Upper lobe of left lung (tissue), 6 donors: ENCODE measurements at regions not wholly inside any gene's neighbourhood (a gene's known extent, or its start where the extent isn't known, plus 50 kb on each side); places are given as distances from the start of the nearest gene placed in this dataset.
A peak's percentile ranks its signal among the peaks of the same experiment; 100 is the strongest.

ENCODE experiments used
- ATAC-seq, 2 donors: fragments of 200-7000 bp; cut with Tn5 transposase; one replicate each; pipeline ENCODE4 v1.9.1; 2022; ENCODE audit warnings: mild to moderate bottlenecking in 2 of 2, moderate library complexity in 2 of 2; ENCODE audit not compliant: low FRiP score in 2 of 2
- DNase-seq, 2 donors: peaks; one replicate each; pipeline ENCODE4 v3.0.0-alpha.2; 2019 to 2020
- H3K27ac ChIP-seq, 4 donors: fragments of 200-600 bp; sonication (generic); one replicate each; pipeline ENCODE4 v1.5.1; 2016 to 2019
- H3K27me3 ChIP-seq, 4 donors: fragments of 200-600 bp; sonication (generic); one replicate each; pipeline ENCODE4 v1.5.1; 2017 to 2019
- H3K36me3 ChIP-seq, 4 donors: fragments of 200-600 bp; sonication (generic); one replicate each; pipeline ENCODE4 v1.5.1; 2016 to 2019
- H3K4me1 ChIP-seq, 4 donors: fragments of 200-600 bp; sonication (generic); one replicate each; pipeline ENCODE4 v1.5.1; 2018 to 2019
- H3K4me3 ChIP-seq, 4 donors: fragments of 200-600 bp; sonication (generic); one replicate each; pipeline ENCODE4 v1.5.1; 2017 to 2019; ENCODE audit warnings: mild to moderate bottlenecking in 2 of 4, moderate library complexity in 1 of 4
- H3K9me3 ChIP-seq, 4 donors: fragments of 200-600 bp; sonication (generic); one replicate each; pipeline ENCODE4 v1.5.1; 2018 to 2019
- EP300 ChIP-seq, 4 donors: sonication (generic); formaldehyde crosslinking; IDR thresholded peaks; one replicate each; pipeline ENCODE4 v1.5.1; 2017; ENCODE audit warnings: antibody characterized with exemption in 4 of 4, control low read depth in 2 of 4
- POLR2A ChIP-seq, 4 donors: fragments of 450-650 bp; IDR thresholded peaks; one replicate each; pipeline ENCODE4 v1.5.1; 2016 to 2017; ENCODE audit warnings: antibody characterized with exemption in 4 of 4, mild to moderate bottlenecking in 2 of 4
- POLR2AphosphoS5 ChIP-seq, 2 donors: sonication (generic); formaldehyde crosslinking; IDR thresholded peaks; one replicate each; pipeline ENCODE4 v1.5.1; 2017; ENCODE audit warnings: antibody characterized with exemption in 2 of 2
- WGBS, 2 donors: methylation state at CpG; one replicate each; pipeline ENCODE4 v1.1.5; 2017 to 2018; 5-methylcytosine and 5-hydroxymethylcytosine counted together
- TF ChIP-seq, protein P1 (sequence below), 6 experiments: fragments of 450-650 bp in 4 of 6; fragments of 200-600 bp in 2 of 6; sonication (generic) in 2 of 6; IDR thresholded peaks; one replicate each; pipeline ENCODE4 v1.5.1; 2016 to 2019; ENCODE audit warnings: antibody characterized with exemption in 6 of 6
- donor health status: DM: no; HTN: no; CAD: no; lungs with moderate emphysema.
- donor health status: DM: no; HTN: yes; CAD: no; lungs with severe emphysema.

DNA sequence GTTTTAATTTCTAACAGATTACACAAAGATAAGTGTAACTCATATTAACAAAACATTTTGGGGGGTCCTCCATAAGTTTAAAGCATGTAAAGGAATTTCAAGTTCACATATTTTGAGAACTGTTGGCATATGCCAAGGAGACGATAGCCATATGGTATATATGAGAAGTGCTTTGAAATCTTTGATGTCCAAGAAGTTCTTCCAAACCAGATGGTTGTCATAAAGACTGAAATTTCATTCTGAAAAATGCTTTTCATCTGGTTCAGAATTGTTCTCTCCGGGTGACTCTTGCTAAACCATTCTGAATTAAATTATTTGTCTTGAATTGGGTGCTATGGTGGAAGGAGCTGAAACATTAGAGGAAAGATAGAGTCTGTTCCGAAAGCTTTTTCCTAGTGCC is 513.0 kb upstream of the AKR1E2 start:
- no peaks in the 10 kb centered on the region for H3K4me1 ChIP-seq
- H3K27ac ChIP-seq: no peak overlapping the region
- WGBS, 2 donors: 75 to 87% methylated on average over 3 of the region's 3 CpGs
- no peaks in the 10 kb centered on the region for H3K9me3 ChIP-seq
- H3K4me3 ChIP-seq: no peak overlapping the region
- DNase-seq: no peak
- ATAC-seq: no peak
- no peaks in the 10 kb centered on the region for H3K27me3 ChIP-seq
- H3K36me3 ChIP-seq: no peaks in the 10 kb centered on the region
- no peak for TF ChIP-seq POLR2A (IDR thresholded peaks at IDR 0.05)
- no peak for TF ChIP-seq POLR2AphosphoS5 (IDR thresholded peaks at IDR 0.05)
- TF ChIP-seq, protein P1, sequence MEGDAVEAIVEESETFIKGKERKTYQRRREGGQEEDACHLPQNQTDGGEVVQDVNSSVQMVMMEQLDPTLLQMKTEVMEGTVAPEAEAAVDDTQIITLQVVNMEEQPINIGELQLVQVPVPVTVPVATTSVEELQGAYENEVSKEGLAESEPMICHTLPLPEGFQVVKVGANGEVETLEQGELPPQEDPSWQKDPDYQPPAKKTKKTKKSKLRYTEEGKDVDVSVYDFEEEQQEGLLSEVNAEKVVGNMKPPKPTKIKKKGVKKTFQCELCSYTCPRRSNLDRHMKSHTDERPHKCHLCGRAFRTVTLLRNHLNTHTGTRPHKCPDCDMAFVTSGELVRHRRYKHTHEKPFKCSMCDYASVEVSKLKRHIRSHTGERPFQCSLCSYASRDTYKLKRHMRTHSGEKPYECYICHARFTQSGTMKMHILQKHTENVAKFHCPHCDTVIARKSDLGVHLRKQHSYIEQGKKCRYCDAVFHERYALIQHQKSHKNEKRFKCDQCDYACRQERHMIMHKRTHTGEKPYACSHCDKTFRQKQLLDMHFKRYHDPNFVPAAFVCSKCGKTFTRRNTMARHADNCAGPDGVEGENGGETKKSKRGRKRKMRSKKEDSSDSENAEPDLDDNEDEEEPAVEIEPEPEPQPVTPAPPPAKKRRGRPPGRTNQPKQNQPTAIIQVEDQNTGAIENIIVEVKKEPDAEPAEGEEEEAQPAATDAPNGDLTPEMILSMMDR (IDR thresholded peaks at IDR 0.05): no peak
- no peak for TF ChIP-seq EP300 (IDR thresholded peaks at IDR 0.05)

DNA sequence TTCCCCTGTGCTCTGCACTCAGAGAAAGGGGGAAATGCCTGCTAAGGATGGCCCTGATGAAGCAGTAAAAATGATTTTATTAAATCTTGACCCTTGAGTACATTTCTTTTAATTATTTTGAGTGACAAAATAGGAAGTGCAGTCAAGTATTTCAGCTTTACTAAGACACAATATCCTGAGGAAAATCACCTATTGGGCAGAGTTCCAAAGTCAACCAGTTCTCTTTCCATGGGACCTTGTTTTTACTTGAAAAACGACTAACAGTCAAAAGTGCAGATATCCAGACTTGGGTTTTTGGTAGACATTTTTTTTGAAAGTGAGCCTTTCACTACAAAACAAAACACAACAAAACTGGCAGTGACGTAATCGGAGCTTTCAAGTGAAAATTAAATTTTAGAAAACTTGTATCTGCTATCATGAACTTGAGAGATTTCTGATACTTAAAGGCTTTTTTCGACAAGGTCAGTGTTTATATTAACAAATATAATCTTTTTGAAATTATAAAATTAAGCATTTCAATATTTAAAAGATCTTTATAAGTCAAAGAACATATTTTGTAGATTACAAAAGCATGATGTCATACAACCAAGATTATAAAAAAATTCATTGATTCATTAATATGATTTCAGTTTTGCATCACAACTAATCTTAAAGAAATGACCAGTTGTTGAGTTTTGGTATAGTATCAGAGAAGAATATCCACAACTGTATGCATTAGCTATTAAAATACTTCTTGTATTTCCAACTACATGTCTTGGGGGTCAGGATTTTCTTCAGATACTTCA is 513.8 kb upstream of the AKR1E2 start:
- Histone ChIP-seq H3K4me3 (no peak overlapping the region), H3K36me3 (no peaks in the 10 kb centered on the region), H3K27me3 (no peaks in the 10 kb centered on the region), H3K27ac (no peak overlapping the region), H3K9me3 (no peaks in the 10 kb centered on the region), H3K4me1 (no peaks in the 10 kb centered on the region)
- TF ChIP-seq POLR2AphosphoS5 (IDR thresholded peaks at IDR 0.05) (no peak), POLR2A (IDR thresholded peaks at IDR 0.05) (no peak), EP300 (IDR thresholded peaks at IDR 0.05) (no peak)
- TF ChIP-seq, protein P1 (IDR thresholded peaks at IDR 0.05): no peak
- WGBS, 2 donors: 76 to 78% methylated on average over 4 of the region's 4 CpGs
- DNase-seq: no peak
- ATAC-seq: no peak

DNA sequence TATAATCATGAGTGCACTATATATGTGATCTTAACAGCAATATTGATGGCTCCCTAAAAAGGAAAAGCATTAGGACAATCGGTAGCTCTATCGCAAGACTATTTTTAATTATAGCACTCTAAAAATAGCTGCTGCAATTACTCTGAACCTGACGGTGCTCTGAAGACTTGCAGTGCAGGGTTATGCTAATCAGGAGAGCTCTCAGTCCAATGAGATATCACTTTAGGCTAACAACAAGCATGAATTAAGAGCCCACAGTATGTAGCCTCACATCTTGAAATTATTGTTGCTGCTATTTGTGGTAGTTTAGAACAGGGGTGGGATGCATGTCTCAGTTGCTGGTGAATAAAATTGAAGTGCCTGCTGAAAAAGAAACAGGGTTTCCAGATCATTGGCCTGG is 515.8 kb upstream of the AKR1E2 start:
- Histone ChIP-seq H3K36me3 (no peaks in the 10 kb centered on the region), H3K27ac (no peak overlapping the region), H3K9me3 (no peaks in the 10 kb centered on the region), H3K4me1 (no peaks in the 10 kb centered on the region), H3K4me3 (no peak overlapping the region), H3K27me3 (no peaks in the 10 kb centered on the region)
- ATAC-seq: no peak
- DNase-seq: no peak
- WGBS, 2 donors: 67 to 79% methylated on average over 3 of the region's 3 CpGs
- no peak for TF ChIP-seq POLR2AphosphoS5 (IDR thresholded peaks at IDR 0.05)
- no peak for TF ChIP-seq POLR2A (IDR thresholded peaks at IDR 0.05)
- TF ChIP-seq EP300 (IDR thresholded peaks at IDR 0.05): no peak
- TF ChIP-seq, protein P1 (IDR thresholded peaks at IDR 0.05): no peak

DNA sequence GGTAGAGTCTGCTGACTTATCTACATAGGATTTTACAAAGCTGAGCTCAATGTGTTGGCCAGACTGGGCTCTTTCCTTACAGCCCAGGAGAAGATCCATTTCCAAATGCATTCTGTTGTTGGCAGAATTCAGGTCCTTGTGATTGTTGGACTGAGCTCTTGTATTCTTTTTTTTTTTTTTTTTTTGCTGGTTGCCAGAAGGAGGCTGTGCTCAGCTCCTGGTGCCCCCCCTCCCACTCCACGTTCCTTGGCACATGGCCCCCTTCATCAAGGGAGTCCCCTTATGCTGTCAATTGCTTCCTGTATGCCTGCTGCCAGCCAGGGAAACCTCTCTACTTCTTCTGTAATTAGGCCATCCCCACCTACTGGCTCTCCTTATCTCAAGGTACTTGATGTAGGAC is 518.1 kb upstream of the AKR1E2 start:
- TF ChIP-seq, protein P1 (IDR thresholded peaks at IDR 0.05): no peak
- TF ChIP-seq POLR2AphosphoS5 (IDR thresholded peaks at IDR 0.05) (no peak), POLR2A (IDR thresholded peaks at IDR 0.05) (no peak), EP300 (IDR thresholded peaks at IDR 0.05) (no peak)
- Histone ChIP-seq H3K27ac (no peak overlapping the region), H3K4me1 (no peaks in the 10 kb centered on the region), H3K4me3 (no peak overlapping the region), H3K27me3 (no peaks in the 10 kb centered on the region), H3K36me3 (no peaks in the 10 kb centered on the region), H3K9me3 (no peaks in the 10 kb centered on the region)
- WGBS, 2 donors: 6 to 25% methylated on average over 1 of the region's 1 CpG
- DNase-seq (peak in 1 of 2 donors; percentile 38), ATAC-seq (no peak)

DNA sequence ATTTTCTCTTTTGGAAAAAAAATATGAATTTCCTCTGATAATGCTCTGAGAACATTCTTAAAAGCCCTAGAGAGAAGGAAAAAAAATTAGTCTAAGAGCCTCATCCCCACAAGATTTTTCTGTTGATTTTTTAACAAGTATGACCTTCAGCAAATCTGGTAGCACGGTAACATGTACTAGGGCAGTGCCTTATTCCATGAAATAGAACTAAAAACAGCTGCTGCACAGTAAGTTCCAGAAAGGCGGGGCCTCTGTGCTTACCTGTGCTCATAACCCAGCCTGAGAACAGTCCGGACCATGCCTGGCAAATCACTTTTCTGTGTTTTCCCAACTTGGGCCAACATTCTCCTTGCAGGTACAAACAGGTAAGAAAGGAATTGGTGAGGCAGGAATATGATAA is 519.1 kb upstream of the AKR1E2 start:
- H3K9me3 ChIP-seq: no peaks in the 10 kb centered on the region
- 68 to 84% methylated on average over 3 of the region's 3 CpGs for WGBS, 2 donors
- H3K4me1 ChIP-seq: no peaks in the 10 kb centered on the region
- no peak overlapping the region for H3K4me3 ChIP-seq
- ATAC-seq (no peak), DNase-seq (no peak)
- H3K36me3 ChIP-seq: no peaks in the 10 kb centered on the region
- no peaks in the 10 kb centered on the region for H3K27me3 ChIP-seq
- no peak for TF ChIP-seq POLR2AphosphoS5 (IDR thresholded peaks at IDR 0.05)
- no peak for TF ChIP-seq POLR2A (IDR thresholded peaks at IDR 0.05)
- TF ChIP-seq EP300 (IDR thresholded peaks at IDR 0.05): no peak
- TF ChIP-seq, protein P1 (IDR thresholded peaks at IDR 0.05): no peak
- no peak overlapping the region for H3K27ac ChIP-seq
